Islet of Langerhans (tissue), 1 donor: ENCODE measurements at regions not wholly inside any gene's neighbourhood (a gene's known extent, or its start where the extent isn't known, plus 50 kb on each side); places are given as distances from the start of the nearest gene placed in this dataset.
"Not testable (repeated sequence)": the region's sequence is repeated elsewhere in the genome, so short reads cannot be mapped to it uniquely, and the experiment has no call there.

Experiments used
- FAIRE-seq: peaks from one replicate; lab custom pipeline; 2011; peaks lifted over from hg19 to GRCh38; lab: Jason Lieb, UNC

GRCh38 chr12:33828326-33828725 lies 194.0 kb upstream of the ALG10 start:
- FAIRE-seq, result no peak

DNA sequence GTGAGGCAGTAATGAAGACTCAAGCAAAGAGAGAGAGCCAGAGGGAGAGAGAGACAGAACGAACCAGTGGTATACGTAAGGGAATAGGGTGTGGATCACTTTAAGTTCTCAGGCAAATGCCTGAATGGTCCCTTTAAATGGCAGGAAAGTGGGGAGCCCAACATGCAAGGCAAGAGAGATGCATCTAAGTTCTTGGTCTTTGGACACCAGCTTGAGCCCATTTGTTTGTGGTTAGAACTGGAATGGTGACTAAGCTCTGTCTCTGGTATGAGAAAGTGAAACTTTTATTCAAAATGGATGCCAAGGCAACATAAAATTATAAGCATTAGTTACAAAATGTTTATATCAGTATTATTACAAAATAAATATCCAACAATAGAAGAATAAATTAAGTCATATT lies 192.2 kb upstream of the ALG10 start:
- FAIRE-seq, result no peak

- no peak for FAIRE-seq
Observed at GRCh38 chr12:33832900-33833299, 189.4 kb upstream of the ALG10 start.

GRCh38 chr12:33834672-33835071 lies 187.6 kb upstream of the ALG10 start:
- FAIRE-seq, result no peak

- no peak for FAIRE-seq
Observed at GRCh38 chr12:33876618-33877017, 145.7 kb upstream of the ALG10 start.

DNA sequence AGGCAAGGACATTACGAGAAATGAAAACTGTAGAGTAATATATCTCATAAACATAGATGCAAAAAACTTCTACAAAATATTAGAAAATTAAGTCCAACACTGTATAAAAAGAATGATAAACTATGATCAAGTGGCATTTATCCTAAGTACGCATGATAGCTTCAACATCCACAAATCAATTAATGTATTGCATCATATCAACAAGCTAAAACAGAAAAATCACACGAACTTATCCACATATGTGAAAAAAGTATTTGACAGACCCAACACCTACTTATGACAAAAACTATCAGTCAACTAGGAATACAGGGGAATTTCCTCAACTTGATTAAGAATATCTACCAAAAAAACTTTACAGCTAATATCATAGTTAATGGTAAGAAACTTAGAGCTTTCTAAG lies 129.9 kb upstream of the ALG10 start:
- FAIRE-seq, result no peak

- not testable (repeated sequence) for FAIRE-seq
Observed at GRCh38 chr12:33920460-33920859, 101.8 kb upstream of the ALG10 start.

DNA sequence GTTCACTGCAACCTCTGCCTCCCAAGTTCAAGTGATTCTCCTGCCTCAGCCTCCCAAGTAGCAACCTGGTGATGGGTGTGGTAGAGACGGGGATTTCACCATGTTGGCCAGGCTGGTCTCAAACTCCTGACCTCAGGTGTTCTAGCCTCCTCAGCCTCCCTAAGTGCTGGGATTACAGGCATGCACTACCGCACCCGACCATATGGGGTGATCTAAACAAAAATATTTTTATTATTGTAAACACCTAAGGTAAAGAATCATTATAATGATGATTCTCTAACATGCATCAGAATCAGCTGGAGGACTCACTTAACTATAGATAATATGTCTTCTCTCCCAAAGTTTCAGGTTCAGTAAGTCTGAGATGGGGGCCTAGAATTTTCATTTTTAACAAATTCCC lies 96.2 kb upstream of the ALG10 start:
- no peak for FAIRE-seq

- not testable (repeated sequence) for FAIRE-seq
Observed at GRCh38 chr12:33937669-33938068, 84.6 kb upstream of the ALG10 start.

DNA sequence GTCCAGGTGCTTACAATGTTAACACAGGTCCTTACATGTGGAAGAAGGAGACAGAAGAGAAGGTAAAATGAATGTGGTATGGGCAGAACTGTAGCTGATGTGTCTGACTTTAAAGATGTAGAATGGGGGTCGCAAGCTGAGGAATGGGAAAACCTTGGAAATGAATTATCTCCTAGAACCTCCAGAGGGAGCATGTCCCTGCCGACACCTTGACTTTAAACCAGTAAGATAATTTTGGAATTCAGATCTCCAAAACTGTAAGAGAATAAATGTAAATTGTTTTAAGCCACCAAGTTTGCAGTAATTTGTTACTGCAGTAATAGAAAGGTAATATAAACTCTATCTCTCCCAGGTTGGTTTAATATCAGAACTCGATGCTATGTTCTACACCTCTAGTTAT lies 80.1 kb upstream of the ALG10 start:
- FAIRE-seq, result no peak

GRCh38 chr12:33944703-33945437 lies 77.4 kb upstream of the ALG10 start:
- no peak for FAIRE-seq

DNA sequence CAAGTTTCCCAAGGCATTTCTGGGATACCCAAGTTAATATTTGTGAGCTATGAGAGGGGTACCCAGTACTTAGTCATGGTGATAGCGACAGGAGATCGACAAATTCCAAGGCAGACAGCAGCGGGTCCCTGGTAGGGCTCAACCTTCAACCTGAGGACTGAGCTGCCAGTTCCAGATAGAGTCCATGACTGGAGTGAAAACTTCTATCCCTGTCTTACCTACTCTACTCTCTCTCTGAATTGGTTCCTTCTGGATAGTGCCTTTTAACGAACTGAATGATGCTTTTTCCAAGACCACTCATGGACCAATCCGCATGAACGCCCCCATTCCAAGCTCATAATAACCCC lies 76.9 kb upstream of the ALG10 start:
- no peak for FAIRE-seq

- not testable (repeated sequence) for FAIRE-seq
Observed at GRCh38 chr12:33966219-33966618, 56.1 kb upstream of the ALG10 start.

GRCh38 chr12:33967760-33968159 lies 54.5 kb upstream of the ALG10 start:
- no peak for FAIRE-seq
